ENCODE measurements at regions not wholly inside any gene's neighbourhood (a gene's known extent, or its start where the extent isn't known, plus 50 kb on each side); places are given as distances from the start of the nearest gene placed in this dataset.

GRCh38 chr11:128236506-128237498, 350.6 kb downstream of the ETS1 start:
- DNase-seq, result no peak
- Histone ChIP-seq H3K9me3 (no peaks in the 10 kb centered on the region), H3K27me3 (no peaks in the 10 kb centered on the region)

GRCh38 chr11:128235958-128236357, 351.4 kb downstream of the ETS1 start:
- DNase-seq, result no peak
- H3K27me3 ChIP-seq, result no peaks in the 10 kb centered on the region
- no peaks in the 10 kb centered on the region for H3K36me3 ChIP-seq
- no peak overlapping the region for H3K4me3 ChIP-seq
- H3K9me3 ChIP-seq, result no peaks in the 10 kb centered on the region

More at GRCh38 chr11:128236506-128237498, 350.6 kb downstream of the ETS1 start:
- no peaks in the 10 kb centered on the region for H3K36me3 ChIP-seq
- no peak overlapping the region for H3K4me3 ChIP-seq

GRCh38 chr11:128235426-128235825, 351.9 kb downstream of the ETS1 start:
- DNase-seq, result no peak
- Histone ChIP-seq H3K27me3 (no peaks in the 10 kb centered on the region), H3K36me3 (no peaks in the 10 kb centered on the region), H3K4me3 (no peak overlapping the region), H3K9me3 (no peaks in the 10 kb centered on the region)

- no peak for DNase-seq
- no peaks in the 10 kb centered on the region for H3K27me3 ChIP-seq
- H3K36me3 ChIP-seq, result no peaks in the 10 kb centered on the region
- H3K4me3 ChIP-seq, result no peak overlapping the region
- H3K9me3 ChIP-seq, result no peaks in the 10 kb centered on the region
Measured at GRCh38 chr11:128234143-128234542, 353.2 kb downstream of the ETS1 start.

GRCh38 chr11:128232588-128232987, 354.8 kb downstream of the ETS1 start:
- Histone ChIP-seq H3K9me3 (no peaks in the 10 kb centered on the region), H3K36me3 (no peaks in the 10 kb centered on the region), H3K27me3 (no peaks in the 10 kb centered on the region), H3K4me3 (no peak overlapping the region)
- no peak for DNase-seq

- no peaks in the 10 kb centered on the region for H3K9me3 ChIP-seq
- DNase-seq, result no peak
- no peak overlapping the region for H3K4me3 ChIP-seq
- no peaks in the 10 kb centered on the region for H3K36me3 ChIP-seq
- no peaks in the 10 kb centered on the region for H3K27me3 ChIP-seq
Measured at GRCh38 chr11:128231845-128232410, 355.4 kb downstream of the ETS1 start.

GRCh38 chr11:128227466-128227865, 359.9 kb downstream of the ETS1 start:
- no peaks in the 10 kb centered on the region for H3K27me3 ChIP-seq
- H3K4me3 ChIP-seq, result no peak overlapping the region
- DNase-seq, result no peak
- no peaks in the 10 kb centered on the region for H3K9me3 ChIP-seq
- H3K36me3 ChIP-seq, result no peaks in the 10 kb centered on the region

- no peaks in the 10 kb centered on the region for H3K27me3 ChIP-seq
- no peaks in the 10 kb centered on the region for H3K36me3 ChIP-seq
- H3K9me3 ChIP-seq, result no peaks in the 10 kb centered on the region
- H3K4me3 ChIP-seq, result no peak overlapping the region
- no peak for DNase-seq
Measured at GRCh38 chr11:128226106-128226716, 361.1 kb downstream of the ETS1 start.

GRCh38 chr11:128222245-128222884, 365.0 kb downstream of the ETS1 start:
- H3K9me3 ChIP-seq, result no peaks in the 10 kb centered on the region
- no peak overlapping the region for H3K4me3 ChIP-seq
- no peak for DNase-seq
- H3K27me3 ChIP-seq, result no peaks in the 10 kb centered on the region
- no peaks in the 10 kb centered on the region for H3K36me3 ChIP-seq

- DNase-seq, result no peak
- no peaks in the 10 kb centered on the region for H3K36me3 ChIP-seq
- no peak overlapping the region for H3K4me3 ChIP-seq
- H3K27me3 ChIP-seq, result no peaks in the 10 kb centered on the region
- H3K9me3 ChIP-seq, result no peaks in the 10 kb centered on the region
Measured at GRCh38 chr11:128219731-128220120, 367.6 kb downstream of the ETS1 start.

- no peaks in the 10 kb centered on the region for H3K9me3 ChIP-seq
- no peaks in the 10 kb centered on the region for H3K36me3 ChIP-seq
Measured at GRCh38 chr11:128216198-128216597, 371.2 kb downstream of the ETS1 start.

GRCh38 chr11:128215238-128215882, 372.0 kb downstream of the ETS1 start:
- Histone ChIP-seq H3K9me3 (no peaks in the 10 kb centered on the region), H3K4me3 (no peak overlapping the region), H3K36me3 (no peaks in the 10 kb centered on the region), H3K27me3 (no peaks in the 10 kb centered on the region)
- no peak for DNase-seq

More at GRCh38 chr11:128216198-128216597, 371.2 kb downstream of the ETS1 start:
- Histone ChIP-seq H3K27me3 (no peaks in the 10 kb centered on the region), H3K4me3 (no peak overlapping the region)
- no peak for DNase-seq

GRCh38 chr11:128214263-128214662, 373.1 kb downstream of the ETS1 start:
- no peak for DNase-seq

GRCh38 chr11:128213461-128213860, 373.9 kb downstream of the ETS1 start:
- no peaks in the 10 kb centered on the region for H3K27me3 ChIP-seq
- no peaks in the 10 kb centered on the region for H3K9me3 ChIP-seq
- DNase-seq, result no peak
- H3K36me3 ChIP-seq, result no peaks in the 10 kb centered on the region
- H3K4me3 ChIP-seq, result no peak overlapping the region

More at GRCh38 chr11:128214263-128214662, 373.1 kb downstream of the ETS1 start:
- H3K36me3 ChIP-seq, result no peaks in the 10 kb centered on the region
- H3K9me3 ChIP-seq, result no peaks in the 10 kb centered on the region
- no peak overlapping the region for H3K4me3 ChIP-seq
- no peaks in the 10 kb centered on the region for H3K27me3 ChIP-seq

GRCh38 chr11:128212324-128212723, 375.0 kb downstream of the ETS1 start:
- Histone ChIP-seq H3K36me3 (no peaks in the 10 kb centered on the region), H3K9me3 (no peaks in the 10 kb centered on the region), H3K4me3 (no peak overlapping the region), H3K27me3 (no peaks in the 10 kb centered on the region)
- DNase-seq, result no peak

- no peaks in the 10 kb centered on the region for H3K36me3 ChIP-seq
- H3K27me3 ChIP-seq, result no peaks in the 10 kb centered on the region
- H3K4me3 ChIP-seq, result no peak overlapping the region
- DNase-seq, result peak; percentile 87
- peaks cover 4% of the 10 kb centered on the region for H3K9me3 ChIP-seq
Measured at GRCh38 chr11:128210148-128210940, 377.0 kb downstream of the ETS1 start.

Measured in MG63 (cell line).